NB4 (cell line): ENCODE measurements at regions not wholly inside any gene's neighbourhood (a gene's known extent, or its start where the extent isn't known, plus 50 kb on each side); places are given as distances from the start of the nearest gene placed in this dataset.

Source experiments
- DNase-seq: peaks from one replicate; pipeline ENCODE4 v3.0.0; 2010; ENCODE audit warnings: low read depth
- H3K4me3 ChIP-seq: one replicate; pipeline ENCODE4 v1.5.1; 2011; ENCODE audit warnings: mild to moderate bottlenecking, low read depth, low read length, moderate library complexity
- MYC ChIP-seq: IDR thresholded peaks from 2 replicates; pipeline ENCODE4 v1.6.1; 2011; ENCODE audit warnings: low read depth, low read length
- POLR2A ChIP-seq: IDR thresholded peaks from 2 replicates; pipeline ENCODE4 v1.6.1; 2011; ENCODE audit warnings: mild to moderate bottlenecking; ENCODE audit not compliant: insufficient read length; ENCODE audit errors: extremely low read depth
- TF ChIP-seq, protein P1 (sequence below): IDR thresholded peaks from one replicate; pipeline ENCODE4 v1.5.1; 2012; ENCODE audit warnings: low read depth, low read length
- TF ChIP-seq, protein P2 (sequence below): IDR thresholded peaks from 2 replicates; pipeline ENCODE4 v1.6.1; 2011; ENCODE audit warnings: low read depth, low read length

DNA sequence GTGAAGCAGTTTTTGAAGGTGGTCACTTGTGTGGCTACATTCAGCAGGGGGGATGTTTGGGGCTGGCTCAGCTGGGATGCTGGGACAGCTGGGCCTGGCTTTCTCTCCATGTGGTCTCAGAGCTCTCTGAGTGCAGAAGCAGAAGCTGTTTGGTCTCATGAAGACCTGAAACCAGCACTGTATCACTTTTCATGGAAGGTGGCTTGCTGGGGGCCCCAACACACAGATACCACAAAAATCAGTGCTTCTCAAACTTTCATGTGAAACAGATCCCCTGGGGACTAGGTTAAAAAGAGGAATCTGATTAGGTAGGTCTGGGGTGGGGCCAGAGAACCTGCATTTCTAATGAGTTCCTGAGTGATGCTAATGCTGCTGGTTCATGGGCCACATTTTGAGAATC is 347.3 kb downstream of the DHX35 start:
- TF ChIP-seq, protein P1, sequence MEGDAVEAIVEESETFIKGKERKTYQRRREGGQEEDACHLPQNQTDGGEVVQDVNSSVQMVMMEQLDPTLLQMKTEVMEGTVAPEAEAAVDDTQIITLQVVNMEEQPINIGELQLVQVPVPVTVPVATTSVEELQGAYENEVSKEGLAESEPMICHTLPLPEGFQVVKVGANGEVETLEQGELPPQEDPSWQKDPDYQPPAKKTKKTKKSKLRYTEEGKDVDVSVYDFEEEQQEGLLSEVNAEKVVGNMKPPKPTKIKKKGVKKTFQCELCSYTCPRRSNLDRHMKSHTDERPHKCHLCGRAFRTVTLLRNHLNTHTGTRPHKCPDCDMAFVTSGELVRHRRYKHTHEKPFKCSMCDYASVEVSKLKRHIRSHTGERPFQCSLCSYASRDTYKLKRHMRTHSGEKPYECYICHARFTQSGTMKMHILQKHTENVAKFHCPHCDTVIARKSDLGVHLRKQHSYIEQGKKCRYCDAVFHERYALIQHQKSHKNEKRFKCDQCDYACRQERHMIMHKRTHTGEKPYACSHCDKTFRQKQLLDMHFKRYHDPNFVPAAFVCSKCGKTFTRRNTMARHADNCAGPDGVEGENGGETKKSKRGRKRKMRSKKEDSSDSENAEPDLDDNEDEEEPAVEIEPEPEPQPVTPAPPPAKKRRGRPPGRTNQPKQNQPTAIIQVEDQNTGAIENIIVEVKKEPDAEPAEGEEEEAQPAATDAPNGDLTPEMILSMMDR = no peak
- TF ChIP-seq, protein P2, sequence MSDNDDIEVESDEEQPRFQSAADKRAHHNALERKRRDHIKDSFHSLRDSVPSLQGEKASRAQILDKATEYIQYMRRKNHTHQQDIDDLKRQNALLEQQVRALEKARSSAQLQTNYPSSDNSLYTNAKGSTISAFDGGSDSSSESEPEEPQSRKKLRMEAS = no peak

DNA sequence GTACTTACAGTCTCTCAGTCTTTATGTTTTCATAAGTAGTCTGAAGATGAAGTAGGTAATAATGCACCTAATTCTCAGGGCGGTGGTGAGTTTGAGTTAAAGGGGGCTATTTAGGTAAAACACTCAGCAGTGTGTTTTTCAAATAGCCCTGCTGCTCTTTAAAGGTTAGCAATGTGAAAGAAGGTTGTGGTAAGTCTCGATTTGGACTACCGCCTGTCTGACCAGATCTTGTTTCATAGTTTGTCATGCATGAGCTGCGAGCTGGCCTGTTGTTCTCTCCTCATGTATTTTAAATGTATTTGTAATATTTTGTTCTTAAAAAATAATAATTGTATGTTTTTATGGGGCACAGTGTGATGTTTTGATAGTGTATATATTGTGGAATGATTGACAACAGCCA is 340.2 kb downstream of the DHX35 start:
- TF ChIP-seq, protein P2 = no peak
- TF ChIP-seq, protein P1 = no peak
- no peak for TF ChIP-seq POLR2A
- no peak for TF ChIP-seq MYC
- no peak overlapping the region for H3K4me3 ChIP-seq
- DNase-seq = no peak

More for the DNA sequence above, 347.3 kb downstream of the DHX35 start:
- DNase-seq = no peak
- no peak overlapping the region for H3K4me3 ChIP-seq

DNA sequence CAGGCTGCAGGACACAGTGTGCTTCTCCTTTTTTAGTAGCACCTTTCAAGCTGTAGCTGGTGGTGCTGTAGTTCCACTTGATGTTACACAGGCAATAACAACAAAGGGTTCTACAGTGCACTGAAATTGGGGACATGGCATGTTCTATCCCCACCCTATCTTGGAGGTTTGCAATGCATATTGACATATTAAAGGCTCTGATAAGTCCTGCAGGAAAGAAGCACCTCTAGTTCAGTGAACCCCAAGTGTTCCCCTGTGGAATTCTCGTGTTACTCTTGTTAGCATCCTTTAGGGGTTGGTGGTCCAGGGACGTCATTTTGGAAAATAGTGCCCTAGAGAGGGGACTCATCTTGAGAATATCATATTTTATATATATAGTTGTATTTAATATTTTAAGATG is 337.6 kb downstream of the DHX35 start:
- H3K4me3 ChIP-seq = no peak overlapping the region
- TF ChIP-seq, protein P1 = no peak
- TF ChIP-seq MYC = no peak
- TF ChIP-seq, protein P2 = no peak
- TF ChIP-seq POLR2A = no peak
- no peak for DNase-seq

DNA sequence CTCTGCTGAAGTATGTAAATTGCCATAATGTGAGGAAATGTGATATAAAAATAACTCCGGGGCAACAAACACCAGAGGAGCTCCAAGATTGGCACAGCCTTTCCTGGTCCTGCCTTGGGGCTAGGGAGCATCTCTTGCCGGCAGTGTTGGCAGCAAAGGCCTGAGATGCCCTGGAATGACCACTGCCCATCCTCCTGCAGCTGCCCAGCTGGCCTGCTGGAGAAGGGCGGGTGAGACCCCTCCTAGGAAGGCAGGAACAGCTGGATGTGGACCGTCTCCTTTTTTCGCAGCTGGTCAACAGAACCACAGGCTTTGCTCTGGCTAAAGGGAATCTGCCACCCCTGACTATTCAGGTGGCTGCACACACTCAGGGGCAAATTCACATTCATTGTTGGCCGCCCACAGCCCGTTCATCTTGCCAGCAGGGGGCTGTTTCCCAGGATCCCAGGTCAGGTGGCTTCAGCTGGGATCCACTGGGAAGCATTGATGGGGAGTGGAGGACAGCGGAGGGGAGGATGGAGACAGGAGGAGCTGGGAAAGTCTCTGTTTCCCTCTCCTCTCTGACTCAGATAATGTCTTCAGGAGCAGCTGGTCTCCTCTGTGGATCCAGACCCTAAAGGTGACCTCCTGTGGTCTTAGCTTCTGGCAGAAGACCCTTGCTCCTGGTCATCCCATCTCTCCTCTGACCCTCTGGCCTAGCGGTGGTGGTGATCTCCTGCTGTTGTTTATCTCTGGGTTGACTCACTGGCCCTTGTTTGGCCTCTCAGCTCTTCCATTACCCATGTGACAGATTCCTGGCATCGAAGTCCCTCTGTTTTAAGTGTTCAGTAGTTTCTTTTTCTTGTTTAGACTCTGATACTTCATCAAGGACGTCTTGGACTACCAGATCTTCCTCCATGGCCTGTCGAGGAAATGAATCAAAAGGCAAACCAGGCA is 336.7 kb downstream of the DHX35 start:
- no peak for DNase-seq
- TF ChIP-seq MYC (no peak), POLR2A (no peak)
- TF ChIP-seq, protein P1 = no peak
- TF ChIP-seq, protein P2 = no peak
- H3K4me3 ChIP-seq = no peak overlapping the region

DNA sequence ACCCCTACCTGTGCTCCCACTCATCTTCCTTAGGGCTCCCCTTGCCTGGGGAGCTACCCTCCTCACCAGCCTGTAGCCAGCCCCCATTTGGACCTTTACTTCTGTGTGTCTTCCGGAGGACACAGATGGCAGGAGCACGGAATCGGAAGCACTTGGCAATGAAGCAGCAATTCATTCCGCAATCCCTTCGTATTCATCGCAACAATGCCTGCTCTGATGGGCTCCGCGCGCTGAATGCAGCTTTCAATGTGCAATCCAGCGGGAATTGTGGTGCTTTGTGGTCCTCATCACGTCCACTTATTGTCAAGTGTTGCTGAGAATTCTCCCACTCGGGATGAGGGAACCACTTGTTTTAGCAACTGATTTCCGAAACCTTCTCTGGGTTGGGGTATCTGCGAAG is 336.0 kb downstream of the DHX35 start:
- TF ChIP-seq POLR2A (no peak), MYC (no peak)
- TF ChIP-seq, protein P1 = no peak
- TF ChIP-seq, protein P2 = no peak
- DNase-seq = no peak

More for the DNA sequence above, 336.0 kb downstream of the DHX35 start:
- no peak overlapping the region for H3K4me3 ChIP-seq
